GM19452 (cell line): ENCODE measurements at regions not wholly inside any gene's neighbourhood (a gene's known extent, or its start where the extent isn't known, plus 50 kb on each side); places are given as distances from the start of the nearest gene placed in this dataset.

Source experiments
- ATAC-seq: cut with Tn5 transposase; IDR thresholded peaks from one replicate; pipeline ENCODE4 v1.9.1; 2021; ENCODE audit not compliant: unreplicated experiment

DNA sequence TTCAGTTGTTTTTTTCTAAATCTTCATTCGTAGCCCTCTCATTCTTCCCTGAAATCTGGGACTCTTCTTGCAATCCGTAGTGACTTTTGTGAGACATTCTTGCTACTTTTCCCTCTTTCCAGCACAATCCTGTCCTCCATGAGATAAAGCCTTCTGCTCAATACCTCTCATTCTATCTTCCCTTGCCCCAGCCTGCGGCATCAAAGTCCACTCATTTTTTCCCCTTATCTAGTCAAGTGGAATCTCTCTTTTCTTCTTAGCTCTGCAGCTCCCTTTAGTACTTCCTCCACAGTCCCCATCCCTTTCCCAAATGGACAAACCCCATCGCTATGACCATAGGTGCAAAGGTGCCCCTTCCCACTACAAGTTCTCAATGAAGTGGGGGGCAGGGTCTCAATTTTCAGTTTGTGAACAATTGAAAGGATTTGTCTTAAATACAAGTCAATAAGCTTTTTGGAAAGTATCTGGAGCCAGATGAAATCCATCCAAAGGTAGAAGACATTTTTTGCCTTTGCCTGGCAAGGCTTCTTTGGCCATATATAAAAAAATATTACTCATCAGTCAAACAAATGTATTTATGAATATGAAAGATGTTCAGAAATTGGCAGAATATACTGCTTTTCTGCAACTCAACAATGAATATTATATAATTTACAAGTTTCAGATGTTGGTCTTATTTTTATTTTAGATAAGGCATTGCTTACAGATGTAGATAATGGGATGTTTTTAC lies 179.4 kb downstream of the SNAPC1 start:
- ATAC-seq: no peak

DNA sequence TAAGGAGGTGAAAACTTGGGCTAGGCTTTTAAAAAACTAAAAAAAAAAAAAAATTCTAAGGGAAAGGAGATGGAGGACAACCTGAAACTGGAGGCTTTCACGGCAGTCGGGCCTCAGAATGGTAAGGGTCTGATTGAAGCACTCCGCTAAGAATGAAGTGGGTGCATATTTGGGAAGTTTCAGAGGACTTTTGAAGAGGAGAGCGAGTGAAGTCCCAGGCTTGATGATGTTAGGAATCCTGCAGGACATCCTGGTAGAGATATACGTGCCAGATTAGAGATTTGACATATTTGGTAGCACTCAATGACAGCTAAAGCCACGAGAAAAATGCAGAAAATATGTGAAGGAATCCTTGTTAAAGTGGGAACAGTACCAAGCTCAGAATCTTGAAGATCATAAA lies 186.2 kb downstream of the SNAPC1 start:
- no peak for ATAC-seq

DNA sequence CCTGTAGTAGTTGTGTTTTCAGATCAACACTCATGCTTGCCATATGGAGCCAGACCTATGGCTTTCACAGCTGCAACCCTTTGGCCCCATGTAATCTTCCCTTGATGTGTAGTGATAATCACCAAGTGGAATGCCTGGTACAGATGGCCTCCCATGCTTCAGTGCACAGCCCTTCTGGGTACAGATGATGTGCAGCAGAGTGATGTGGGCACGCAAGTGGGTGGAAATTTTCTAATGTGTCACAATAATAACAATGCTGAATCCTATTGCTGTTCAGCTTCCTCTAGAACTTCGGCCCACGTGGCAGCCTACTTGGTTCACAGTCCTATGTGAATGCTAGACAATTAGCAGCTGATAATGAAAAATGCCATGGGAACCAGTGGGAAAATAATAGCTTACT lies 188.1 kb downstream of the SNAPC1 start:
- no peak for ATAC-seq

DNA sequence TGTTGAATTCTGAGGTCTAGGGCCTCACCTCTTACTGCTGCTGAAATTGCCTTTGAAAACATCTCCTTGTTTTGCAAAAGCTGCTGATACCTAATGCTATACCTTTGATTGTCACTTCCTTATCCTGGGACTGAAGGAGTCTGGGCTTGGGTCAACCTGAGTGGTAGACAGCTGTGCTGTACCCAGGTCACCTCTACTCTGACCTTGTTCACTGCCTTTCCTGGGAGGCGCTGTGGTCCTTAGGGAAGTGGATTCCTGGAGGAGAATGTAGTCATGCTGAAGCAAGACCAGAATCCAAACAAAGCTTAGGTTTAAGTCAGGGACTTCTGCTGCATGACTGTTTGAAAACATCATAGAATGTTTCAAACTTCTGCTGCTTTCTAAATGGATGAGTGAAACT lies 191.4 kb downstream of the SNAPC1 start:
- no peak for ATAC-seq

DNA sequence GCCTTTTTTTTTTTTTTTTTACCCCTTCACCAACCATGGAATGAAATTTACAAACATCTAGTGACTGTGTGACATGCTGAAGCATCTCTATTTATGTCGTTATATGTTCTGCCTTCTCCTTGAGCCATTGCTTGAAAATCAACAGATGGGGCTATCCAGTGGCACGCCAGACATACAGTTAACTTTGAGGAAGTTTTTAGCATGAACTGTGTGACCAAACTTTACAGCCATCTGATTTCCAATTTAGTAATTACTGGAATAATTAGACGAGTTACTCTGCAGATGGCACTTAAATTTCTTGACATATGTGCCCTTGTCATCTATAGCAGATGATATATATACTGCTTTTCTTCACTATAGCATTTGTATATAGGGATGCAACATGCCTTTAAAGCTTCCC lies 192.1 kb downstream of the SNAPC1 start:
- ATAC-seq: no peak

DNA sequence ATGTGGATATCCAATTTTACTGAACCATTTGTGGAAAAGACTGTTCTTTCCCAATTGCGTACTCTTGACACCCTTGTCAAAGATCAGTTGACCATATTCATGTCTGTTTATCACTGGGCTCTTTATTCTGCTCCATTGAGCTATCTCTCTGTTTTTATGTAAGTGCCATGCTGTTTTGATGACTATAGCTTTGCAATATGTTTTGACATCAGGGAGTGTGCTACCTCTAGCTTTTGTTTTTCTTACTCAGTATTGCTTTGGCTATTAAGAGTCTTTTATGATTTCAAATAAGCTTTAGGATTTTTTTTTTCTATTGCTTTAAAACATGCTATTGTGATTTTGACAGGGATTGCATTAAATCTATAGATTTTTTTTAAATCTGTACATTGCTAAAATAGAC lies 194.3 kb downstream of the SNAPC1 start:
- ATAC-seq: no peak

DNA sequence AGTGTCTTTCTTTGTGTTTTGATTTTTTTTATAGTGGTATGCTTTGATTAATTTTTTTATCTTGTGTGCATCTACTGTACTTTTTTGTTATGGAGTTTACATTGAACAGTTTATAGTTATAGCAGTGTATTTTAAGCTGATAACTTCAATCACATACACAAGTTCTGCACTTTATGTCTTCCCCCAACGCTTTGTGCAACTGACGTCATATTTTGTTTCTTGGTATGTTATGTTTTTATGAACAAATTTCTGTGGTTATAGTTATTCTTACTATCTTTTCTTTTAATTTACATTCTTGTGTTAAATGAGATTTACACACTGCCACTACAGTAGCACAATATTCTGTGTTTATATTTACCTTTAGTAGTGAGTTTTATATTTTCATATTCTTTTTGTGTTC lies 197.1 kb downstream of the SNAPC1 start:
- ATAC-seq: no peak

DNA sequence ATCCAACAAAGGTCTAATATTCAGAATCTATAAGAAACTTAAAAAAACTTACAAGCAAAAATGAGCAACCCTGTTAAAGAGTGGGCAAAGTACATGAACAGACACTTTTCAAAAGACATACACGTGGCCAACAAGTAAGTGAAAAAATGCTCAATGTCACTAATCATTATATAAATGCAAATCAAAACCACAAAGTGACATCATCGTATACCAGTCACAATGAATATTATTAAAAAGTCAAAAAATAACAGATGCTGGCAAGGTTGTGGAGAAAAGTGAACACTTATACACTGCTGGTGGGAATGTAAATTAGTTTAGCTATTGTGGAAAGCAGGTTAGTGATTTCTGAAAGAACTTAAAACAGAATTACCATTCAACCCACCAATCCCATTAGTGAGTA lies 199.1 kb downstream of the SNAPC1 start:
- ATAC-seq: no peak

DNA sequence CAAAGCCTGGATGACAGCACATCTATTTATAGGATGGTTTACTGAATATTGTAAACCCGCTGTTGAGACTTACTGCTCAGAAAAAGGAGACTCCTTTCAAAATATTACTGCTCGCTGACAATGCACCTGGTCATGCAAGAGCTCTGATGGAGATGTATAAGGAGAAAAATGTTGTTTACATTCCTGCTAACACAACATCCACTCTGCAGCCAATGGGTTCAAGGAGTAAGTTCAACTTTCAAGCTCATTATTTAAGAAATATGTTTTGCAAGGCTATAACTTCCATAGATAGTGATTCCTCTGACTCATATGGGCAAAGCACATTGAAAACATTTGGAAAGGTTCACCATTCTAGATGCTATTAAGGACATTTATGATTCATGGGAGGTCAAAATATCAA lies 201.7 kb downstream of the SNAPC1 start:
- no peak for ATAC-seq

DNA sequence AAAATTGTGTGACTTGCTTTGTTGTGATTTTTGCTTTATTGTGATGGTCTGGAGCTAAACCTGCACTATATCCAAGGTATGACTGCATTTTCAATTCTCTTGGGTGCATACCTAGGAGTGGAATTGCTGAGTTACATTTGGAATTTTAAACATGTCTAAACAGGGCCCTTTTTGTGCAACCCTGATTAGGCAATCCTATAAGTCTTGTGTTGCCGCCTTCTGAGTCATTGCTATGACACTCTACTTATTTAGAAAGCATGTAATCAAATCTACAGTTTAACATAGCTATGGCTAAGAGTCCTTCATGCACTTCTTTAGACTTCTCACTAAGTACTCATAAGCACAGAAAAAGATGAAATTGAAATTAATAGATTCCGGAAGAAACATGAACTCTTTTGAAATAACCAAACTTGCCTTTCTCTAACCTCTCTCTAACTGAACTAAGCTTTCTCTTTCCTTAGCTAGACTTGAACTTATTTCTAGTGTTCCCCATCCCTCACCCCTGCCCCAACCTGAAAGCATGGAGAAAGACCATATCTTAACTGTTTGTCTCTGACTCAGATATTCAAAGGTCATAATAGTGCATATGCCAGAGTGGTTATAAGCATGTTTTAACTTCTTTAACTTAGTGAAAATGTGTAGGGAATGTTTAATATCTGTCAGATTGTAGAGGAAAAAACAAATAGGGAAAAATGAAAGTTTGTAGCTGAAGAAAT lies 203.0 kb downstream of the SNAPC1 start:
- no peak for ATAC-seq

DNA sequence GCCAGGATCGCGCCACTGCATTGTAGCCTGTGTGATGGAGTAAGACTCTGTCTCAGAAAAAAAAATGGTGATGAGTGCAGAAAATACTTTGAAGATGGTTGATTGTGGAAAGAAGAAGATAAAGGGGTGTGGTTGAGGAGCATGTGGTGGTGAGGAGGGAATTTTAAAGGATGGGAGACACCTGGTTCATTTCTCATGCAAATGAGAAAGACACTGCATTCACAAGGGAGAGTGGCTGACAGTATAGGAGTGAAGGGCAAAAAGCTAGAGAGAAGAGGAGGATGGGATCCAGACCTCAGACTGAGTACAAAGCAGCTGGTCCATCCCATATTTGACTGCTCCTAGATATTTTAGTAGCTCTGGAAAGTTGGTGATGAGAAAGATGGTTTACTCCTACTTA lies 206.0 kb downstream of the SNAPC1 start:
- ATAC-seq: no peak

DNA sequence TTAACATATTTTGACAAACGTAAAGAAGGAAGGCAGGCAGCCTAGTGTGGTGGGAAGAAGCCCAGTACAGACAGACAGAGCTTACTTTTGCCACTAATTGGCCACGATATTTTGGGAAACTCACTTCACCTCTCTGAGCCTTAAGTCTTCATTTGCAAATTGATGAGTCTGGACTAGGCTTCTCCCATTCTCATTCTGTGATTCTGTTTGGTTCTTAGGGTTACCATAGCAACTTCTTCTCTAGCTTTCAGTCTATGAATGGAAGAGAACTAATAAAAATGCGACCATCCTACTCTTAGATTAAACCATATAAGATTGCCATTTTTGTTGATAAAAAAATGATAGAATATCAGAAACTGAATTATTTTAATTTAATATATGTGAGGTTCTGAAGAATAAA lies 210.5 kb downstream of the SNAPC1 start:
- ATAC-seq: no peak

DNA sequence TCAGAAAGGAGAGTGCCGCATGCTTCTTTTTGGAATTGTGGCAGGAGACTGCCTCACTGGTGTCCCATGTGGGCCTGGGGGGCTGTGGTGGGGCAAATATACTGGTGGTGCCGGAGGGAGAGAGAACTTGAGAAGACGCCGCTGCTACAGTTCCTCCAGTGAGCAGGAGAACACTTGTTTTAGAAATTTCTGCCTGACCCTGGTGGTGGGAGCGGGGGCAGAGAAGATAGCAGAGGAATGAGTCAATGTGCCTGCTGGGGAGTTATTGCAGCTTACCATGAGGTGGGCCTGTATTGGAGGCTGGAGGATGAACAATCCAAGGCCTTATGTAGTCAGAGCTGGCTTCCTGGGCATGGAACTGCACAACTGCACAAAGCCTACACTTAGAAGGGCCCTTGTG lies 211.8 kb downstream of the SNAPC1 start:
- ATAC-seq: no peak

DNA sequence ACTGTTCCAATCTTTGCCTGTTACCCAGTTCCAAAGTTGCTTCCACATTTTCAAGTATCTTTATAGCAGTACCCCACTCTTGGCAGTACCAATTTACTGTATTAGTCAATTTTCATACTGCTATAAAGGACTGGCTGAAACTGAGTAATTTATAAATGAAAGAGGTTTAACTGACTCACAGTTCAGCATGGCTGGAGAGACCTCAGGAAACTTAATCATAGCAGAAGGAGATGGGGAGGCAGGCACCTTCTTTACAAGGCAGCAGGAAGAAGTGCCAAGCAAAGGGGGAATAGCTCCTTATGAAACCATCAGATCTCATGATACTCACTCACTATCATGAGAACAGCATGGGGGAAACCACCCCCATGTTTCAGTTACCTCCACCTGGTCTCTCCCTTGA lies 215.0 kb downstream of the SNAPC1 start:
- ATAC-seq: no peak

DNA sequence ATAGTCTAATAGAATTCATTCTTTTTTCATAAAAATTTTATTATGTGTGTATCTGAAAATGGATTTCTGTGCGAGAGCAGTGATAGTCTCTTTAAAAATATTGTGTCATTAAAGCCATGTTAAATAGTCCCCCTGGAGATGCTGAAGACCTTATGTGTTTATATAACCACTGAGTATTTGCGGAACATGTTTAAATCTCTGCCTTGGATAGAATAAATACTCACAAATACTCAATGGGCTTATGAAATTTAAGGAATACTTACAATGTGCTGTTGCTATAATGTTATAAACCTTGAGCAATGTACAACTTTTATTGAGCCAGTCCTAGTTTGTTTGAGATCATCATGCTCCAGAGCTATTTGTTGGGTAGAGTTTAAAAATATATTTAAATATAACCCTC lies 226.0 kb downstream of the SNAPC1 start:
- no peak for ATAC-seq

DNA sequence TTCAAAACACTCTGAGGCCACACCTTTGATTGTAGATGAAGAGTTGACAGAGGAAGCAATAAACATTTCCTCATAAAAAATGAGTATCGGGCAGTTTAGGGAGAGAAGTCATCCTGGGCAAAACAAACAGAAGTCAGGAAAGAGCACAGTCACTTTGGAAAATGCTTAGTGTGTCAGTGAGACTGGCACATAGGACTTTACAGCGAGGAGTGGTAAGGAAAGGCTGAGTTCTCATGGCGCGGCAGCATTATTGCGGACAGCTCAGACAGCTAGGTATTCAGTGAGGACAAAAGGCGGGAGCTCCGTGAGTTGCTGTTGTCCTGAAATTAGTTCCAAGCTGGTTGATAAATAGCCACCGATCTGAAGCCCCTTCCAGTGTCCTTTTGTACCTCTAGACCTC lies 229.9 kb downstream of the SNAPC1 start:
- ATAC-seq: no peak

DNA sequence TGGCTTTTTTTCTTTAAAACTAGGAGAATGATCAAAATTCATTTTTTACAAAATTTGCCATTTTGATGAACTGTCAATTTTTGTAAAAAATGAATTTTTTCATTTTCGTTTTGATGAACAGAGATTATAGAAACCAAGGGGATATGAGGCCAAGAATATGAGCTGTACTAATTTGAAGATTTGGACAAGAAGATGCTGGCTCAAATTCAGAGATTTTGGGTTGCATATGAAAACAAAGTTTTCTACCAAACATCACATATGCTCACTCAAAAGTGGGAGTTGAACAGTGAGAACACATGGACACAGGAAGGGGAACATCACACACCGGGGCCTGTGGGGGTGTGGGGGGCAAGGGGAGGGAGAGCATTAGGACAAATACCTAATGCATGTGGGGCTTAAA lies 230.7 kb downstream of the SNAPC1 start:
- ATAC-seq: no peak

DNA sequence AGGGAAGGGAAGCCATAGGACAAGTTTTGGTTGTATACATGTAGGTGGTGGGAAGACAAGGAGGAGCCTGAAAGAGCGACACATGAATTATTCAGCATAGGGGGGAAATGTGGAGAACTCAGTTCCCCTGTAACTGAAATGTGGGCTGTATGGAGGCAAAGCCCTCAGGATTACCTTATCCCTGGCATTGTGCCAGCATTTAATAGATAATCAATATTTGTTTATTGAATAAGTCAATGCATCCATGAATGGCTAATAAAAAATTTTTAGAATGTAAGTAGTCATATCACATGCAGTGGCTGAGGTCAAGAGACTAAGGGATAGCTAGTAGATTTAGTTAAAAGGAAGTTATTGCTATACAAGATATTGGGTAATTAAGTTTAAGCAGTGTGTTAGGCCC lies 232.4 kb downstream of the SNAPC1 start:
- no peak for ATAC-seq

DNA sequence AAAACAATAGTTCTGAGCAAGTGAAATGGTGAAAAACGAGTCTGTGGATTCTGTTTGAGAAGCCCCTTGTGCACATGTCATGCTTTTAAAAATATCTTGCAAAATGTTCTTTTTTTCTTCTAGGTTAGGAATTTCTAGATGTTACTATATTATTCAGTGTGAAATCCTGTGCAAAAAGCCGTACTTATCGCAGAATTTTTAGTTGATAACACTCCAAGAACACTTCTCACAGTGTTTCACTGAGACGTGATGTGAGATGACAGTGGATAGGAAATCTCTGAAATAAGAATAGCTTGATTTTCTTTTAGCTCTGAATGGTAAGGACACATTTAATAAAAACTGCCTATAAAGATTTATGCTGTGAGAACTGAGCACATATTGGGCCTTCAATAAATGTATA lies 234.5 kb downstream of the SNAPC1 start:
- no peak for ATAC-seq

DNA sequence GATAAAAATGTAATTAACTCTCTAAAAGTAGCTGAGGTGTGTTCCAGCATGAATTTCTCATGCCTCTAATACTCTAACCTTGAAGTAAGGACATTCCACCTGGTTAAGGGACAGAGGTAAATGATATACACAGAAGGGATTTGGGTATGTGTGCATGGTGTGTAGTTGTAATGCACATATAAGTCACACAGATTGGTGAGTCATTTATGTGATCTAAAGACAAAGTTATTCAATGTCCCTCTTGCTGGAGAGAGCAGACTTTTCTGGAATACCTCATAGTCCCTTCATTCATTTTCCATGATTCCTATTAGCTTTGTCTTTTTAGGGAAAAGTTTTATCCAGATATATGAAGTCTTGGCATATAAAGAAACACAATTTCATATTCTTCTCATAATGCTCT lies 234.9 kb downstream of the SNAPC1 start:
- no peak for ATAC-seq

DNA sequence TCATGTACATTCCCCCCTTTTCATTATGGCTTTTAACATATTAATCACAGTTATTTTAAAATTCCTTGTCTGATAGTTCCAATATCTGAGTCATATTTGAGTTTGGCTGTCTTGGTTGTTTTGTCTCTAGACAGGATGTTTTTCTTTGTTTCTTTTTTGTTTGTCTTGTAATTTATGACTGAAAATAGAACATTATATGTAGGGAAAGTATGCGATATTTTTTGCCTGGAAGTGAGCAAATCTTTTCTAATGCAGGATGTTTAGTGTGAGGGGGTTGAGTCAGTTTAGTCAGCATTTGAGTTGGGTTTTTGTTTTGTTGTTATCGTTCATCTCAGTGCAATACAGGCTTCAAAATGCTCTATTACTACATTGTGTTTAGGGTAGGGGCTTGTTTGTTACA lies 239.7 kb downstream of the SNAPC1 start:
- no peak for ATAC-seq

DNA sequence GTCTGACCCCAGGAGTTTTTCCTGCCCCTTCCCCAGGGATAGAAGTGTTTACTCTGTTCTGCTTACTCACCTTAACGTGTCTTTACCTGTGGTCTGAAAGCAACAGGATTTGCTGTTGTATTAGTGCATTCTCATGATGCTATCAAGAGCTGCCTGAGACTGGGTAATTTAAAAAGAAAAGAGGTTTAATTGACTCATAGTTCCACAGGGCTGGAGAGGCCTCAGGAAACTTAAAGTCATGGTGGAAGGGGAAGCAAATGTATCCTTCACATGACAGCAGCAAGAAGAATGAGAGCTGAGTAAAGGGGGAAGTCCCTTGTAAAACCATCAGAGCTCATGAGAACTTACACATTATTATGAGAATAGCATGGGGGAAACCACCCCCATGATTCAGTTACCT lies 240.4 kb downstream of the SNAPC1 start:
- ATAC-seq: no peak

DNA sequence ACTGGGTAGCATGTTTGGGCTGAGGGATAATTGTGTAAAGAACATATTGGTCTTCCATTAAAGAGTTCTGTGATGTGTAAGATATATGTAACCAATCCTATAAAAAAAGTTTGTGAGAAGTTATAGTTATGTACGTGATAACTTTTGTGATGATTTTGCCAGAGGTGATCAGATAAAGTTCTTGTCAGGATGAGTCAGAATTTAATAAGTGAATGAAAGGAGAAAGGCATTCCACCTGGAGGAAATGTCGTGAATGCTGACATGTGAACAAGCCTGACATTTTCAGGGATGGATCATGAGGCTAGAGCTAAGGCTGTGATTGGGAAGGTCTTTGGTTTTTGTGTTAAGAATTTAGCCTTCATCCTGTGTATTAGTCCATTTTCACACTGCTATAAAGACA lies 241.5 kb downstream of the SNAPC1 start:
- ATAC-seq: no peak
